KG1 (cell line): ENCODE measurements at regions not wholly inside any gene's neighbourhood (a gene's known extent, or its start where the extent isn't known, plus 50 kb on each side); places are given as distances from the start of the nearest gene placed in this dataset.

Experiments
- DNase-seq: peaks from one replicate; lab custom pipeline; 2025; lab: John Stamatoyannopoulos, UW

- DNase-seq: no peak
These were observed 196.4 kb upstream of the ACVR2A start for GRCh38 chr2:147648471-147648870.

- DNase-seq: no peak
These were observed 197.0 kb upstream of the ACVR2A start for GRCh38 chr2:147647816-147648215.

GRCh38 chr2:147646818-147647468 lies 197.9 kb upstream of the ACVR2A start:
- DNase-seq: no peak

GRCh38 chr2:147644491-147644890 lies 200.3 kb upstream of the ACVR2A start:
- DNase-seq: no peak

GRCh38 chr2:147642765-147643164 lies 202.1 kb upstream of the ACVR2A start:
- no peak for DNase-seq

GRCh38 chr2:147641651-147642050 lies 203.2 kb upstream of the ACVR2A start:
- no peak for DNase-seq

GRCh38 chr2:147639891-147640290 lies 204.9 kb upstream of the ACVR2A start:
- DNase-seq: no peak

- DNase-seq: no peak
These were observed 205.4 kb upstream of the ACVR2A start for GRCh38 chr2:147639386-147639785.

GRCh38 chr2:147636886-147637285 lies 207.9 kb upstream of the ACVR2A start:
- DNase-seq: no peak

- DNase-seq: no peak
These were observed 208.5 kb upstream of the ACVR2A start for GRCh38 chr2:147636238-147636882.

- DNase-seq: no peak
These were observed 210.0 kb upstream of the ACVR2A start for GRCh38 chr2:147634826-147635225.

- no peak for DNase-seq
These were observed 212.6 kb upstream of the ACVR2A start for GRCh38 chr2:147632198-147632597.

- no peak for DNase-seq
These were observed 213.5 kb upstream of the ACVR2A start for GRCh38 chr2:147631294-147631693.

GRCh38 chr2:147630585-147630984 lies 214.2 kb upstream of the ACVR2A start:
- peak; percentile 43 for DNase-seq

GRCh38 chr2:147628971-147629421 lies 215.8 kb upstream of the ACVR2A start:
- no peak for DNase-seq

- peak; percentile 16 for DNase-seq
These were observed 221.5 kb upstream of the ACVR2A start for GRCh38 chr2:147623328-147623727.

- DNase-seq: no peak
These were observed 223.1 kb upstream of the ACVR2A start for GRCh38 chr2:147621656-147622197.

GRCh38 chr2:147619808-147620207 lies 225.0 kb upstream of the ACVR2A start:
- no peak for DNase-seq

GRCh38 chr2:147615726-147616125 lies 229.1 kb upstream of the ACVR2A start:
- DNase-seq: no peak

- DNase-seq: no peak
These were observed 229.8 kb upstream of the ACVR2A start for GRCh38 chr2:147614979-147615470.

- DNase-seq: no peak
These were observed 230.4 kb upstream of the ACVR2A start for GRCh38 chr2:147614471-147614870.

GRCh38 chr2:147610496-147611040 lies 234.3 kb upstream of the ACVR2A start:
- DNase-seq: no peak

GRCh38 chr2:147609301-147609700 lies 235.5 kb upstream of the ACVR2A start:
- no peak for DNase-seq
